ENCODE measurements at regions not wholly inside any gene's neighbourhood (a gene's known extent, or its start where the extent isn't known, plus 50 kb on each side); places are given as distances from the start of the nearest gene placed in this dataset.
"Not testable (repeated sequence)": the region's sequence is repeated elsewhere in the genome, so short reads cannot be mapped to it uniquely, and the experiment has no call there.

DNA sequence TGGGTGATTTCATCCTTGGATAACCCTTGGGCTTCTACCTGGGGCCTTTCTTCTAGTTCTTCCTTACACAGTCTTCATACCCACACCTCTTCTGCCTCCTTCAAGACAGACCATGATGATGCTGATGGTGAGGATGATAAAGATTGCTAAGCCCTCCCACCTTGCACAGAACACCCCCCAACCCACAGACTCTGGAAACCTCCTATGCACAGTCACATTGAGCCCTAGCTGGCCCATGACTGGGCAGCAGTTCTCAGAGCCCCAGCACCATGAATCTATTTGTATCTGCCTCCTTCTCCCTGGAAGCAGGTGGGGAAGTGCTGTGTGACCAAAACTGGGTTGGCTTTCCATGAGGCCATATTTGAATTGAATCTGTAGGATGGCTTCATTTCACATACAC, 99.8 kb downstream of the EN1 start:
- Histone ChIP-seq H3K4me2 (no peak overlapping the region), H3K4me1 (no peaks in the 10 kb centered on the region), H3K9ac (no peak overlapping the region), H3K4me3 (no peak overlapping the region), H3K9me3 (replicated peaks in 1 of 11) (peaks cover 37 to 52% (median 41%) of the 10 kb centered on the region in 11 experiments), H3K27me3 (no peaks in the 10 kb centered on the region), H3K27ac (no peak overlapping the region), H4K20me1 (no peaks in the 10 kb centered on the region), H3K36me3 (peaks cover 0 to 7% (median 0%) of the 10 kb centered on the region in 11 experiments; a peak in 4 of 22 replicates)
- no peak for TF ChIP-seq Cebpa-rat (IDR thresholded peaks at IDR 0.05)

DNA sequence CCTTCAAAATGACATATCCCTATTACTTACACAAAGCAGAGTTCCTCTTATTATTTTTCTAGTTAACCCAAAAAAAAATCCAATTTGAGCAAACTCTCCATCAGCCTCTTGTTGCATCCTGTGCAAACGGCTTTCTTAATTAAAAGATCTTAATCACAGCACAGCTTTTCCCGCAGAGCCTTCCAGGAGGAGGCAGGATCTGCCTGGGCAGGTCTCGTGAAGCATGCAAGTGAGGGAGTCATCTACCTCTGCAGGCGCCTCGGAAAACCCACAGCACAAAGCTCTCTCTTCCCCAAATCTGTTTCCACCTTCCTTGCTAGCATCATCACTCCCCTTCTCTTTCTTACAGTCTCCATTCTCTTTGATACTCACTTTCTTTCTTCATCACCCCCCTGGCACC, 100.4 kb downstream of the EN1 start:
- no peak overlapping the region for H3K4me2 ChIP-seq
- H3K27ac ChIP-seq: no peak overlapping the region
- H4K20me1 ChIP-seq: no peaks in the 10 kb centered on the region
- H3K9ac ChIP-seq: no peak overlapping the region
- peaks cover 0 to 7% (median 0%) of the 10 kb centered on the region in 11 experiments; a peak in 4 of 22 replicates for H3K36me3 ChIP-seq
- no peak for TF ChIP-seq Cebpa-rat (IDR thresholded peaks at IDR 0.05)
- H3K9me3 ChIP-seq (replicated peaks in 1 of 11): peaks cover 37 to 52% (median 42%) of the 10 kb centered on the region in 11 experiments
- no peak overlapping the region for H3K4me3 ChIP-seq
- no peaks in the 10 kb centered on the region for H3K27me3 ChIP-seq
- H3K4me1 ChIP-seq: no peaks in the 10 kb centered on the region

DNA sequence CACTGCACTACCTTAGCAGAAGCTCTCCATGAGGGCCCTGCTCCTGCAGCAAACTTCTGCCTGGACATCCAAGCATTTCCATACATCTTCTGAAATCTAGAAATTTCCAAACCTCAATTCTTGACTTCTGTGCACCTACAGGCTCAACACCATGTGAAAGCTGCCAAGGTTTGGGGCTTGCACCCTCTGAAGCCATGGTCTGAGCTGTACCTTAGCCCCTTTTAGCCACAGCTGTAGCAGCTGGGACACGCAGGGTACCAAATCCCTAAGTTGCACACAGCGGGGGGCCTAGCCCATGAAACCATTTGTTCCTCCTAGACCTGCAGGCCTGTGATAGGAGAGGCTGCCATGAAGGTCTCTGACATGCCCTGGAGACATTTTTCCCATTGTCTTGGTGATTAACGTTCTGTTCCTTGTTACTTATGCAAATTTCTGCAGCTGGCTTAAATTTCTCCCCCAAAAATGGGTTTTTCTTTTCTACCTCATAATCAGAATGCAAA, 102.7 kb downstream of the EN1 start:
- H3K27ac ChIP-seq, H3K4me1 ChIP-seq, H3K27me3 ChIP-seq, H3K4me2 ChIP-seq, H3K9ac ChIP-seq, H4K20me1 ChIP-seq, H3K36me3 ChIP-seq: not testable (repeated sequence)
- Histone ChIP-seq H3K9me3 (replicated peaks in 1 of 11) (peaks cover 37 to 57% (median 44%) of the 10 kb centered on the region in 11 experiments), H3K4me3 (0 out of 20 replicates have a peak overlapping the region, but pooled peaks of 1 of the 10 experiments have one; percentile 1)

DNA sequence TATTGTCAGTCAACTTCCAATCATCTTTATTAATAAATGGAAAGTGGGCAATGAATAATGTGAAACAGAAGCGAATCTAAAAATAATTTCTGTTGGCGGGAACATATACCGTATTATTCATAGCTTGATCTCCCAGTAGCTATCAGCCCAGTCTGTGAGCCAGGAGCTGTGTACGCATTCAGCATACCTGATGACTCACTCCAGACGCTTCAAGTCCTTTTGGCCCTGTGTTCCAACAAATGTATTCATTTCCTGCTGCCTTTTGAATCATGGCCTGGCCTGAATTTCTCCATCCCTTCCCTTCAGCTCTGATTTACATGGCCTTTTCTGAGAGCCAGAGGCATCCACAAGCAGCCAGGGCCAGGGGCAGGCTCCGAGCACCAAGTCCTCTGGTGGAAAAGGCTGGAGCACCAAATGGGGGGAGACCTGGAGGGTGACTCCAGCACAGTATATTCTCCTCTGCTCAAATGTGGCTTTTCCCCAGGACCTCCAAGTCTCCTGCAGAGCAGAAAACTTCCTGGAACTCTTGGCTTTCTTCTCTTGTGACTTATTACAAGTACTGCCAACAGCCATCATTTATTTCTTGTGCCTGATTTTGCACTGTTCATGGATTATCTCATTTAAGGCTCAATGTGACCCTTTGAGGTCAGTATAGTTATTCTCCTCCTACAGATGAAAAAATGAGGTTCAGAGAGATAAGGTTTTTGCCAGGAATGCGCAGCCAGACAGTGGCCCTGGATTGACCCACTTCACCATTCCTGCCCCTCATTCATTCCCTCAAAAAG, 108.7 kb downstream of the EN1 start:
- Histone ChIP-seq H3K27me3 (no peaks in the 10 kb centered on the region), H3K9ac (no peak overlapping the region), H3K4me3 (no peak overlapping the region), H3K36me3 (no peaks in the 10 kb centered on the region), H3K27ac (no peak overlapping the region), H3K4me1 (peaks cover 0 to 21% (median 12%) of the 10 kb centered on the region in 10 experiments; a peak in 14 of 20 replicates), H3K4me2 (peak overlapping the region in 3 of 11 experiments; percentile 50 to 62 (median 52); a peak in 4 of 22 replicates), H3K9me3 (replicated peaks in 1 of 11) (peaks cover 9 to 24% (median 13%) of the 10 kb centered on the region in 11 experiments), H4K20me1 (no peaks in the 10 kb centered on the region)
- TF ChIP-seq Cebpa-rat (IDR thresholded peaks at IDR 0.05): no peak

DNA sequence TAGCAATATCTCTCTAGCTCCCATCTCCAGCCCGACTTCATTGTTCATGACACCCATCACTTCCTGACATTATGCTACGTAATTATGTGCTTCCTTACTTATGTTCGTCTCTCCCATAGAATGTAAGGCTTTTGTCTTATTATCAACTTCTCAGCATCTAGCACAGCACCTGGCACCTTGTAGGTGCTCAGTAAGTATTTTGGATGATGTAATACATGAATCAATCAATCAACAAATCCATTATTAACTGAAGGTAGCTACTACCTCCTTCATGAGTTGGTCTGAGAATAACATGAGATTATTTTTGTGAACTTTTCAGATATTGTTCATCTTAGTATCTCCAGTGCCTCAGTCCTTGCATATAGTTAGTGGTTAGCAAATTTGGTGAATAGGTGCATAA, 109.3 kb downstream of the EN1 start:
- peaks cover 3 to 21% (median 10%) of the 10 kb centered on the region in 11 experiments; a peak in 21 of 22 replicates for H3K9me3 ChIP-seq (replicated peaks in 1 of 11)
- H3K27ac ChIP-seq: no peak overlapping the region
- H3K36me3 ChIP-seq: no peaks in the 10 kb centered on the region
- peaks cover 0 to 21% (median 12%) of the 10 kb centered on the region in 10 experiments; a peak in 14 of 20 replicates for H3K4me1 ChIP-seq
- H3K9ac ChIP-seq: no peak overlapping the region
- H3K27me3 ChIP-seq: no peaks in the 10 kb centered on the region
- H3K4me3 ChIP-seq: no peak overlapping the region
- TF ChIP-seq Cebpa-rat (IDR thresholded peaks at IDR 0.05): no peak
- H4K20me1 ChIP-seq: no peaks in the 10 kb centered on the region
- peak overlapping the region in 9 of 11 experiments; percentile 5 to 69 (median 52); a peak in 16 of 22 replicates for H3K4me2 ChIP-seq

DNA sequence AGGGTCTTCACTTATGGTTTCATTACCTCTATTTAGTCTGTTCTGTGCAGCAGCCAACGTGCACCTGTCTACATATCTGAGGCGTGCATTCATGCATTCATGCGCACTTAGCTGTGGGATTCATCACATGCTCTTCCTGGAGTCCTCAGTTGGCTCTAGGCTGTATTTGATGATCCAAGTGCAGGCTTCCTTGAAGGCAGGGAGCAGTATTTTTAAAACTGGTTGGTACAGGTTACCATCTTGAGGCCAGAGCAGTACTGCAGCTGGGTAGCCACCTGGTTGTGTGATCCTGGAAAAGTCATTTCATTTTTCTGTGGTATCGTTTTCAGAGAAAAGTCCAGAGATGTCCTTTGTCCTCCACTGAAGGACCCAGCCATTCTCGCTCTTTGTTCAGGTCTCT, 109.8 kb downstream of the EN1 start:
- peaks cover 0 to 16% (median 6%) of the 10 kb centered on the region in 11 experiments; a peak in 13 of 22 replicates for H3K9me3 ChIP-seq (replicated peaks in 1 of 11)
- no peak overlapping the region for H3K9ac ChIP-seq
- H3K4me2 ChIP-seq: peak overlapping the region in 9 of 11 experiments; percentile 5 to 69 (median 52); a peak in 16 of 22 replicates
- no peak overlapping the region for H3K4me3 ChIP-seq
- no peaks in the 10 kb centered on the region for H4K20me1 ChIP-seq
- no peak for TF ChIP-seq Cebpa-rat (IDR thresholded peaks at IDR 0.05)
- H3K4me1 ChIP-seq: peaks cover 0 to 23% (median 12%) of the 10 kb centered on the region in 10 experiments; a peak in 14 of 20 replicates
- no peak overlapping the region for H3K27ac ChIP-seq
- no peaks in the 10 kb centered on the region for H3K36me3 ChIP-seq
- H3K27me3 ChIP-seq: no peaks in the 10 kb centered on the region

DNA sequence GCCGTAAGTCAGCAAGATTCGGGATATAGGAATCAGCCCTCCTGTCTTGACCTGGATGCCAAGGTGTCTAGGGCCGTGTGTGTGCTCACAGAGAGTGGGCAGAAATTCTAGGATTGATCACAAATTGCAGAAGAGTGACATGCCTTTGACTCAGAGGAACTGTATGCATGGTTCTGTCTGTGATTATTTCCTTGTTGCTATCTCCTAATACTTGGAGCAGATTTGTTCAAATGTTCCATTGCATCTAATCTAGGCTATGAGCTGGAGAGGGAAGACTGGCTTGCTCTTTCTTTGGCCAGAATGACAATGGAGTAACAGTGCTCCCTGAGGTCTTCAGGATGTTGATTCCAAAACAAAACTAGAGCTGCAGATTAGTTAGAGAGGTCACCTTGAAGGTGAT, 115.0 kb downstream of the EN1 start:
- TF ChIP-seq Cebpa-rat (IDR thresholded peaks at IDR 0.05): no peak
- Histone ChIP-seq H4K20me1 (no peaks in the 10 kb centered on the region), H3K9ac (no peak overlapping the region), H3K27me3 (no peaks in the 10 kb centered on the region), H3K27ac (no peak overlapping the region), H3K4me2 (peak overlapping the region in 8 of 11 experiments; percentile 63 to 93 (median 74); a peak in 11 of 22 replicates), H3K36me3 (no peaks in the 10 kb centered on the region), H3K9me3 (replicated peaks in 1 of 11) (peaks cover 10 to 27% (median 22%) of the 10 kb centered on the region in 11 experiments), H3K4me3 (no peak overlapping the region), H3K4me1 (peaks cover 18 to 47% (median 35%) of the 10 kb centered on the region in 10 experiments)

DNA sequence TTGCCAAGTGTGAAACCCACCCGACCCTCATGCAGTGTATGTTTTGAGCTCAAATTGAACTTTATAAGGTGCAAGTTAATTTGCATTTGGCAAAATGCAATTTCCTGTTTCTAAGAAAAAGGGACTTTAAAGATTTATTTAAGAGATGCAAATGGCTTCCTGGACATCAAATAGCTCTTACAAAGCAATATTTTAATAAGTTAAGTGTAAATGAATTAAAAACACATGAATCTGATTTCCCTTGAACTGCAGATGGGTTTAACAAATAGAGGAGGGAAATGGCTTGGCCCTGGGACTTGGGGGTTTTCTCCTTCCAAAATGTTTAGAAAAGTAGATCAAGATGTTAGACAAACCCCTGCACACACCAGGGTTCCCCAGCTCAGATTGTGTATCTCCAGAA, 116.0 kb downstream of the EN1 start:
- no peaks in the 10 kb centered on the region for H3K27me3 ChIP-seq
- H3K9me3 ChIP-seq (replicated peaks in 1 of 11): peaks cover 18 to 36% (median 32%) of the 10 kb centered on the region in 11 experiments
- 0 out of 20 replicates have a peak overlapping the region, but pooled peaks of 1 of the 10 experiments have one; percentile 29 for H3K4me3 ChIP-seq
- TF ChIP-seq Cebpa-rat (IDR thresholded peaks at IDR 0.05): no peak
- no peaks in the 10 kb centered on the region for H4K20me1 ChIP-seq
- no peaks in the 10 kb centered on the region for H3K36me3 ChIP-seq
- H3K4me1 ChIP-seq: peaks cover 18 to 42% (median 31%) of the 10 kb centered on the region in 10 experiments
- peak overlapping the region; percentile 38 to 93 (median 72) for H3K4me2 ChIP-seq
- H3K9ac ChIP-seq: no peak overlapping the region
- H3K27ac ChIP-seq: peak overlapping the region in 4 of 11 experiments; percentile 70 to 75 (median 73); a peak in 4 of 22 replicates

DNA sequence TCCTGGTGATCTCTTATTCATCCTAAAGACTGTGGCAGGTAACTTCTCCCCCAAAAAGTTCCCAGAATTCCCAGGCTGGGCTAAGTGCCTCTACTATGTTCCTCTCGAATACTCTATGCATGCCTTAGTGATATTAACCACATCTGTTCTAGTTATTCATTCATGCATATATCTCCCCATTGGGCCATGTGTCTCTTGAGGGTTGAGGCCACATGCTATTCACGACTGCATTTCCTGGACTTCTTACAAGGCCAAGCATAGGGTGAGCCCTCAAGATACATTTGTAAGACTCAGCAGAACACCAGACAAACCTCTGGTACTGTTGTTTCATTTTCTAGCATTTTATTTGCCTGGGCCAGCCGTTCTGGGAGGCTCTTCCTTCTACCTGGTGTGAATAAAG, 117.0 kb downstream of the EN1 start:
- peak overlapping the region in 2 of 10 experiments; percentile 29 to 36; a peak in 2 of 20 replicates for H3K4me3 ChIP-seq

More for the DNA sequence above, 117.0 kb downstream of the EN1 start:
- H3K4me2 ChIP-seq: peak overlapping the region; percentile 38 to 93 (median 72)
- no peaks in the 10 kb centered on the region for H3K27me3 ChIP-seq
- H3K9me3 ChIP-seq (replicated peaks in 1 of 11): peaks cover 18 to 44% (median 34%) of the 10 kb centered on the region in 11 experiments
- no peaks in the 10 kb centered on the region for H3K36me3 ChIP-seq
- peak overlapping the region in 6 of 11 experiments; percentile 9 to 75 (median 71); a peak in 11 of 22 replicates for H3K27ac ChIP-seq
- peak overlapping the region in 4 of 11 experiments; percentile 48 to 63 (median 52); a peak in 8 of 22 replicates for H3K9ac ChIP-seq
- H3K4me1 ChIP-seq: peaks cover 18 to 42% (median 31%) of the 10 kb centered on the region in 10 experiments
- TF ChIP-seq Cebpa-rat (IDR thresholded peaks at IDR 0.05): no peak
- H4K20me1 ChIP-seq: no peaks in the 10 kb centered on the region
